Activated CD8-positive, alpha-beta T cell treated with anti-CD3 and anti-CD28 coated beads, Interleukin-2, amount 10 ng/mL, durations not matched to agents 7 days and 5 days (primary cell): ENCODE measurements at regions not wholly inside any gene's neighbourhood (a gene's known extent, or its start where the extent isn't known, plus 50 kb on each side); places are given as distances from the start of the nearest gene placed in this dataset.

Experiments used
- ATAC-seq: fragments of 150-1000 bp; cut with Tn5 transposase; one replicate; pipeline ENCODE4 v1.10.0; 2021; ENCODE audit warnings: moderate library complexity
- CTCF ChIA-PET: fragments of 350-600 bp; sonication (Branson Sonifier 250); formaldehyde crosslinking; loops from one replicate; lab custom pipeline; 2021; ENCODE audit warnings: antibody characterized with exemption; lab: Charles Lee
- POLR2A ChIA-PET: fragments of 350-600 bp; sonication (Branson Sonifier 250); formaldehyde crosslinking; loops from one replicate; lab custom pipeline; 2021; ENCODE audit warnings: antibody characterized with exemption; lab: Charles Lee
- DNase-seq: peaks from one replicate; pipeline ENCODE4 v3.0.0-alpha.2; 2020
- H3K27ac Mint-ChIP-seq: one replicate; pipeline ENCODE4 v1.8.0; 2021; ENCODE audit warnings: mild to moderate bottlenecking, mixed read lengths
- H3K27me3 Mint-ChIP-seq: one replicate; pipeline ENCODE4 v1.8.0; 2021; ENCODE audit warnings: low read depth, mixed read lengths
- H3K36me3 Mint-ChIP-seq: one replicate; pipeline ENCODE4 v1.8.0; 2021; ENCODE audit warnings: low read depth, mixed read lengths
- H3K4me1 Mint-ChIP-seq: one replicate; pipeline ENCODE4 v1.8.0; 2021; ENCODE audit warnings: low read depth, mixed read lengths
- H3K4me3 Mint-ChIP-seq: one replicate; pipeline ENCODE4 v1.8.0; 2021; ENCODE audit warnings: mild to moderate bottlenecking, mixed read lengths
- H3K9me3 Mint-ChIP-seq: one replicate; pipeline ENCODE4 v1.8.0; 2022; ENCODE audit warnings: mixed read lengths; ENCODE audit not compliant: insufficient read depth

GRCh38 chr6:134480593-134480992 lies 162.7 kb upstream of the SGK1 start:
- H3K4me3 Mint-ChIP-seq, result no peak overlapping the region
- H3K27ac Mint-ChIP-seq, result no peak overlapping the region
- DNase-seq (no peak), ATAC-seq (no peak)
- H3K4me1 Mint-ChIP-seq, result no peaks in the 10 kb centered on the region
- H3K9me3 Mint-ChIP-seq, result no peaks in the 10 kb centered on the region
- CTCF ChIA-PET, result no interaction called here
- H3K27me3 Mint-ChIP-seq, result no peaks in the 10 kb centered on the region
- no peaks in the 10 kb centered on the region for H3K36me3 Mint-ChIP-seq
- POLR2A ChIA-PET, result no interaction called here

DNA sequence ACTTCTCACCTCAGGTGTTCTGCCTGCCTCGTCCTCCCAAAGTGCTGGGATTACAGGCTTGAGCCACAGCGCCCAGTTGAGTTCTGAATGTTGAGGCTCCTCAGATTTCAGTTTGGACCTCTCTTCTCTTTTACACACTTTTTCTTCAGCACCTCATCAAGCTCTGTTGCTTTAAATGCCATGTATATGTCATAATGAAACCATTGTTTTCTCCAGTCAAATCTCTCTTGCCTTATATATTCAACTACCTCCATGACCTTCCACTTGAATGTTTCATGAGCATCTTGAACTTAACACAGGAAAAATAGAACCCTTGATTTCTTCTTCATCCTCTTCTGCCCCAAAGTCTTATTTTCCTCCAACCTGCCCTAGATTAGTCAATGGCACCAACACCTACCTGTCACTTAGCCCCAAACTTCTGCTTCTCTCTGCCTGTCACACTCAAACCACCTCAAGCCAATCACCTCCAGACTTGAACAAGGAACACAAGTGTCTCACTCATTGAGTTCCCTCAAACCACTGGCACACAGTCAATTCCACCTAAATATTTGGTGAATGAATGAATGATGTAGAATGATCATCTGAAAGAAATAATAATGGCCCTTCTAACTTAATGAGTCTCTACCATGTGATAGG lies 161.0 kb upstream of the SGK1 start:
- DNase-seq, result no peak
- no peak for ATAC-seq
- ChIA-PET CTCF (no interaction called here), POLR2A (no interaction called here)
- no peak overlapping the region for H3K27ac Mint-ChIP-seq
- H3K9me3 Mint-ChIP-seq, result no peaks in the 10 kb centered on the region
- H3K4me1 Mint-ChIP-seq, result no peaks in the 10 kb centered on the region
- no peak overlapping the region for H3K4me3 Mint-ChIP-seq
- H3K36me3 Mint-ChIP-seq, result no peaks in the 10 kb centered on the region
- no peaks in the 10 kb centered on the region for H3K27me3 Mint-ChIP-seq

GRCh38 chr6:134477991-134478635 lies 160.2 kb upstream of the SGK1 start:
- ChIA-PET CTCF (no interaction called here), POLR2A (no interaction called here)
- Mint-ChIP-seq H3K4me3 (no peak overlapping the region), H3K27ac (no peak overlapping the region), H3K9me3 (no peaks in the 10 kb centered on the region), H3K36me3 (no peaks in the 10 kb centered on the region), H3K4me1 (no peaks in the 10 kb centered on the region), H3K27me3 (no peaks in the 10 kb centered on the region)
- ATAC-seq, result no peak
- no peak for DNase-seq

GRCh38 chr6:134474955-134475354 lies 157.0 kb upstream of the SGK1 start:
- H3K27me3 Mint-ChIP-seq, result peaks cover 4% of the 10 kb centered on the region
- ChIA-PET POLR2A (no interaction called here), CTCF (no interaction called here)

GRCh38 chr6:134472661-134473060 lies 154.7 kb upstream of the SGK1 start:
- ATAC-seq (no peak), DNase-seq (no peak)
- H3K4me1 Mint-ChIP-seq, result no peaks in the 10 kb centered on the region
- no peaks in the 10 kb centered on the region for H3K9me3 Mint-ChIP-seq
- ChIA-PET CTCF (no interaction called here), POLR2A (no interaction called here)
- H3K27ac Mint-ChIP-seq, result no peak overlapping the region
- H3K27me3 Mint-ChIP-seq, result peaks cover 4% of the 10 kb centered on the region
- H3K4me3 Mint-ChIP-seq, result no peak overlapping the region
- no peaks in the 10 kb centered on the region for H3K36me3 Mint-ChIP-seq

More at GRCh38 chr6:134474955-134475354, 157.0 kb upstream of the SGK1 start:
- DNase-seq, result no peak
- no peaks in the 10 kb centered on the region for H3K9me3 Mint-ChIP-seq
- H3K4me1 Mint-ChIP-seq, result no peaks in the 10 kb centered on the region
- no peak for ATAC-seq
- H3K27ac Mint-ChIP-seq, result no peak overlapping the region
- no peaks in the 10 kb centered on the region for H3K36me3 Mint-ChIP-seq
- H3K4me3 Mint-ChIP-seq, result no peak overlapping the region

DNA sequence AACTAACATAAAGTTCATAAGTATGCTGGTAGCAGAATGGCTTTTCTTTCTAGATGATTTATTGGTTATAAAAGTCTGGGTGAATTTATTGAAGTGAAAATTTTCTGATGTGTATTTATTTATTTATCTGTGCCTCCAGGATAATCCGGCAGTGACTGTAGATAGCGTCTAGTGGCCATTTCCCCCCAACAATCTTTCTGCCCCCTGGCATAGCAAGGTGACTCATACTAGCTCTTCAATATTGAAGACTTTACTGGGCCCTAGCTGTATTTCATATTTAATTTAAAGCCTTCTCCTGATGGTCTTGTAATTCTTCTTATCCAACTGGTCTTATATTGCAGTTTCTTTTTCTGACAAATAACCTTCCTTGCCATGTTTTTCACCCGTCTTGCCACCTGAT lies 154.1 kb upstream of the SGK1 start:
- Mint-ChIP-seq H3K27ac (no peak overlapping the region), H3K36me3 (no peaks in the 10 kb centered on the region), H3K4me3 (no peak overlapping the region), H3K27me3 (peaks cover 4% of the 10 kb centered on the region), H3K9me3 (no peaks in the 10 kb centered on the region), H3K4me1 (no peaks in the 10 kb centered on the region)
- ATAC-seq (no peak), DNase-seq (no peak)
- POLR2A ChIA-PET, result no interaction called here
- CTCF ChIA-PET, result no interaction called here

DNA sequence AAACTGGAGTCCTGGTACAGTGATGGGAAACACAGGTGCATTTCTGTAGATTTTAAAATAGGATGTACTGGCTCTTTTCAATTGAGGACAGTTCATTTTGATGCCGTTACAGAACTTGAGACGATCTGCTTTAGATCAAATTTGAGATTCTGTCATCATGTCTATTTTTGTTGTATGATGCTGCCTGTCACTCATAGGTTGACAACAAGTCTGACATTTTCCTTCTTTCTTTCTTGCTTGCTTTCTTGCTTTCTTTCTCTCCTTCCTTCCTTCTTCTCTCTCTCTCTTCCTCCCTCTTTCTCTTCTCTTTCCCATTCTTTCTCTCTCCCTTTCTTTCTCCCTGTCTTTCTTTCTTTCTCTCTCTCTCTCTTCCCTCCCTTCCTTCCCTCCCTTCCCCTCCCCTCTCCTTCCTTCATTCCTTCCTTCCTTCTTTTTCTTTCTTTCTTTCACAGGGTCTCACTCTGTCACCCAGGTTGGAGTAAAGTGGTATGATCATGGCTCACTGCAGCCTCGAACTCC lies 152.6 kb upstream of the SGK1 start:
- POLR2A ChIA-PET, result no interaction called here
- peaks cover 4% of the 10 kb centered on the region for H3K27me3 Mint-ChIP-seq
- ATAC-seq, result no peak

GRCh38 chr6:134469702-134470456 lies 152.0 kb upstream of the SGK1 start:
- Mint-ChIP-seq H3K4me1 (no peaks in the 10 kb centered on the region), H3K27me3 (peaks cover 4% of the 10 kb centered on the region), H3K4me3 (no peak overlapping the region), H3K9me3 (no peaks in the 10 kb centered on the region), H3K36me3 (no peaks in the 10 kb centered on the region), H3K27ac (no peak overlapping the region)
- CTCF ChIA-PET, result no interaction called here
- no peak for ATAC-seq
- DNase-seq, result no peak
- POLR2A ChIA-PET, result no interaction called here

More for the DNA sequence above, 152.6 kb upstream of the SGK1 start:
- Mint-ChIP-seq H3K27ac (no peak overlapping the region), H3K4me3 (no peak overlapping the region), H3K36me3 (no peaks in the 10 kb centered on the region), H3K4me1 (no peaks in the 10 kb centered on the region), H3K9me3 (no peaks in the 10 kb centered on the region)
- CTCF ChIA-PET, result no interaction called here
- DNase-seq, result no peak

DNA sequence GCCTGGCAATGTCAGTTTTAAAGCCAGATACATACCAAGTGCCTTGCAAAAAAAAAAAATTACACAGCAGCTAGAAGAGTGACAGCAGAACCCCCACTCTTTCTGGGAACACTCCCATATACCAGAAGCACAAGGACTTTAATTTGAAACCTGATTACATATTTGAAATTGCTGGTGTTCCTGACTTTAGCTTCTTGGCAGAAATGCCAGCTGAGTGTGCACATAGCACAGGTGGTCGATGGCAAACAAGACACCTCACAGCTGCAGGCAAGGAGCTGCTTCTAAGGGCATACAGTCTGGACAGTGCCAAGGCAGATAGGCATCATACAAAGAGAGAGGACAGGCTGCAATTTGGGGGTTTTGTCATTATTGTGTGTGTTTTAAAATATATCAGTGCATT lies 150.7 kb upstream of the SGK1 start:
- Mint-ChIP-seq H3K27ac (no peak overlapping the region), H3K27me3 (peaks cover 4% of the 10 kb centered on the region), H3K4me3 (no peak overlapping the region), H3K4me1 (no peaks in the 10 kb centered on the region), H3K36me3 (no peaks in the 10 kb centered on the region), H3K9me3 (no peaks in the 10 kb centered on the region)
- ATAC-seq, result no peak
- ChIA-PET POLR2A (interaction anchor here (0.5 kb wide), 1 partner anchor 1590 kb away, joined by 3 read pairs; no protein-coding TSS in a partner anchor), CTCF (no interaction called here)
- no peak for DNase-seq

- Mint-ChIP-seq H3K9me3 (no peaks in the 10 kb centered on the region), H3K4me3 (no peak overlapping the region), H3K27me3 (peaks cover 4% of the 10 kb centered on the region), H3K27ac (no peak overlapping the region), H3K36me3 (no peaks in the 10 kb centered on the region), H3K4me1 (no peaks in the 10 kb centered on the region)
- ATAC-seq (no peak), DNase-seq (no peak)
- POLR2A ChIA-PET, result no interaction called here
- CTCF ChIA-PET, result interaction anchor here (0.6 kb wide), 1 partner anchor 168 kb away, joined by 3 read pairs; no protein-coding TSS in a partner anchor
Observed at GRCh38 chr6:134467620-134468019, 149.7 kb upstream of the SGK1 start.

DNA sequence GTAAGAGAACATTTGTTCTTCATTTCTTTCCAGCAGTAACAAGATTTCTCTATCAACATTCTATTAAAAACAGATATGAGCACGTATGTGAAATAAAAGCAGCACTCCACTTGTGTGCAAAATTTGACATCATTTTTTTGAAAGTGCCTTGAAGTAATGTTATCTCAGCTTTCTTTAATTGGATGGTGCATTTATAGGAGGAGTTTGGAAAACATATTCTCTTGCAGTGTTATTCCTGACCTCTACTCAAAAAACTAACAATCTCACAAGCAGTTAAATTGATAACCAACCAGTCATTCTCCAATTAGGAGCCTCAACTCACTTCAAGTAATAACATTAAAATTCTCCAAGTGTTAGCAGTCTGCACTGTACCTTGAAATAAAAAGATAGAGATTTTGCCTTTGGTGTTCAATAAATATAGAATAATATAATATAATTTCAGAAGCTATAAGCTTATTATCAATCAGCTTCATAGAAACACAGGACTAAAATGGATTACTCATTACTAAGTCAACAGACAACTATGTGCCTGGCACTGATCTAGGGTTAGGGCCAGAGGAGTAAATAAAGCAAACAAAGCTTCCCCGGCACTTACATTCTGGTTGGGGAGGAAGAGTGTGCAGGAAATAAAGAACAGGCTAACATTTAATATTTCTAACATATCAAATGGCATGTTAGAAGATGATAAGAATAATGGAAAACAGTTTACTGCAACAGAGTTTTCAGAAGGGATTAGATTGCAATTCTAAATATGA lies 149.0 kb upstream of the SGK1 start:
- Mint-ChIP-seq H3K27me3 (peaks cover 4% of the 10 kb centered on the region), H3K36me3 (no peaks in the 10 kb centered on the region), H3K4me3 (no peak overlapping the region), H3K4me1 (no peaks in the 10 kb centered on the region), H3K27ac (no peak overlapping the region), H3K9me3 (no peaks in the 10 kb centered on the region)
- CTCF ChIA-PET, result interaction anchor here (1.5 kb wide), 1 partner anchor 30 kb away, joined by 6 read pairs; no protein-coding TSS in a partner anchor
- POLR2A ChIA-PET, result no interaction called here
- ATAC-seq (no peak), DNase-seq (no peak)
